ENCODE measurements at regions not wholly inside any gene's neighbourhood (a gene's known extent, or its start where the extent isn't known, plus 50 kb on each side); places are given as distances from the start of the nearest gene placed in this dataset.

DNA sequence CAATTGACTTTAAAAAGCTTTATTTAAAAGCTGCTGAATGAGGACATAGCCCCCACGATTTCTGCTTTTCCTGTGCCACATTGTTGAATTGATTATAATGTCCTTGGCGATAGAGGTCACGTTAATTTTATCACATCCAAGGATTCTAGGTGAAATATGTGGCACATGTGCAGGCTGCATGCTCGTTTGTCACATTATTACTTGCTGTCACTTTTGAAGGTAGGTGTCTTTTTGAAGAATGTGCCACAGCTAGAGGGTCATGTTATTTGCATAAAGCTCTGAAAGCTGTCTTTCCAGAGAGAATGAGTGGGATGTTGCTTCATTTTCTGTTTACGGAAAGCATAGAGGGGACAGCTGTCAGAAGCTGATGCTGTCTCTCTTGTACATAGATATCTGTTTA is 927.6 kb upstream of the ATXN8OS start:
- Histone ChIP-seq H3K36me3 (ENCODE audit: insufficient read depth, low read length) (no peaks in the 10 kb centered on the region), H3K4me2 (ENCODE audit: low read length) (no peak overlapping the region), H3K79me2 (ENCODE audit: insufficient read depth, low read length) (no peaks in the 10 kb centered on the region), H3K4me3 (ENCODE audit: insufficient read depth, low read depth, low read length) (no peak overlapping the region), H3K4me1 (ENCODE audit: insufficient read depth, low read length) (no peaks in the 10 kb centered on the region), H4K20me1 (ENCODE audit: insufficient read depth, low read length) (no peaks in the 10 kb centered on the region), H3K27me3 (ENCODE audit: insufficient read depth, low read length) (no peaks in the 10 kb centered on the region), H3K9ac (ENCODE audit: low read length) (no peak overlapping the region), H3K27ac (ENCODE audit: low read depth, low read length) (no peak overlapping the region), H3K9me3 (ENCODE audit: insufficient read depth, low read depth, low read length) (no peaks in the 10 kb centered on the region), H2AFZ (ENCODE audit: low read depth, low read length) (no peak overlapping the region)
- TF ChIP-seq, protein P1, sequence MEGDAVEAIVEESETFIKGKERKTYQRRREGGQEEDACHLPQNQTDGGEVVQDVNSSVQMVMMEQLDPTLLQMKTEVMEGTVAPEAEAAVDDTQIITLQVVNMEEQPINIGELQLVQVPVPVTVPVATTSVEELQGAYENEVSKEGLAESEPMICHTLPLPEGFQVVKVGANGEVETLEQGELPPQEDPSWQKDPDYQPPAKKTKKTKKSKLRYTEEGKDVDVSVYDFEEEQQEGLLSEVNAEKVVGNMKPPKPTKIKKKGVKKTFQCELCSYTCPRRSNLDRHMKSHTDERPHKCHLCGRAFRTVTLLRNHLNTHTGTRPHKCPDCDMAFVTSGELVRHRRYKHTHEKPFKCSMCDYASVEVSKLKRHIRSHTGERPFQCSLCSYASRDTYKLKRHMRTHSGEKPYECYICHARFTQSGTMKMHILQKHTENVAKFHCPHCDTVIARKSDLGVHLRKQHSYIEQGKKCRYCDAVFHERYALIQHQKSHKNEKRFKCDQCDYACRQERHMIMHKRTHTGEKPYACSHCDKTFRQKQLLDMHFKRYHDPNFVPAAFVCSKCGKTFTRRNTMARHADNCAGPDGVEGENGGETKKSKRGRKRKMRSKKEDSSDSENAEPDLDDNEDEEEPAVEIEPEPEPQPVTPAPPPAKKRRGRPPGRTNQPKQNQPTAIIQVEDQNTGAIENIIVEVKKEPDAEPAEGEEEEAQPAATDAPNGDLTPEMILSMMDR (IDR thresholded peaks at IDR 0.05; ENCODE audit: insufficient read depth, low read depth, low read length) = no peak
- TF ChIP-seq EZH2 (IDR thresholded peaks at IDR 0.05; ENCODE audit: insufficient read depth, low read length) = no peak
- FAIRE-seq (no peak), DNase-seq (ENCODE audit: low read depth) (no peak)
- Mint-ChIP-seq H3K36me3 (ENCODE audit: low read depth, unreplicated experiment) (no peaks in the 10 kb centered on the region), H3K9me3 (ENCODE audit: unreplicated experiment) (no peaks in the 10 kb centered on the region), H3K4me1 (ENCODE audit: low read depth, unreplicated experiment) (no peaks in the 10 kb centered on the region), H3K4me3 (ENCODE audit: unreplicated experiment) (no peak overlapping the region), H3K27ac (ENCODE audit: unreplicated experiment) (no peak overlapping the region), H3K27me3 (ENCODE audit: low read depth, unreplicated experiment) (no peaks in the 10 kb centered on the region)

DNA sequence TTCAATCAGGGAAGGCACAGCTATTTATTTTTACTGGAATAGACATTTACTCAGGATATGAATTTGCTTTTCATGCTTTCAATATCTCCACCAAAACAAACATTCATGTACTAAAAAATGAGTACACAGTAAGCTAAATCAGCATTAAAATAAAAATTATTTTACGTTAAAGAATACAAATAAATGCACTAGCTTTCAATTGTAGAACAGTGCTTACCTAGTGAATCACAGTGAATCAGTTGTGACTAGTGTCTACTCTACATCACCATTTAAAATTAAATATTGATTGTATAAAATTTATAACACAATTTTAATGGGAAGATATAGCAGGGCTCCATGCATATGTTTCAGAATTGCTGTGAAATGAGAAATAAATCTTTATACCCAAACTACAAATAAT is 929.6 kb upstream of the ATXN8OS start:
- Mint-ChIP-seq H3K36me3 (ENCODE audit: low read depth, unreplicated experiment) (no peaks in the 10 kb centered on the region), H3K9me3 (ENCODE audit: unreplicated experiment) (no peaks in the 10 kb centered on the region), H3K4me1 (ENCODE audit: low read depth, unreplicated experiment) (no peaks in the 10 kb centered on the region), H3K27ac (ENCODE audit: unreplicated experiment) (no peak overlapping the region), H3K4me3 (ENCODE audit: unreplicated experiment) (no peak overlapping the region), H3K27me3 (ENCODE audit: low read depth, unreplicated experiment) (no peaks in the 10 kb centered on the region)
- Histone ChIP-seq H3K36me3 (ENCODE audit: insufficient read depth, low read length) (no peaks in the 10 kb centered on the region), H3K9me3 (ENCODE audit: insufficient read depth, low read depth, low read length) (no peaks in the 10 kb centered on the region), H3K27ac (ENCODE audit: low read depth, low read length) (no peak overlapping the region), H3K27me3 (ENCODE audit: insufficient read depth, low read length) (no peaks in the 10 kb centered on the region), H3K4me3 (ENCODE audit: insufficient read depth, low read depth, low read length) (no peak overlapping the region), H3K79me2 (ENCODE audit: insufficient read depth, low read length) (no peaks in the 10 kb centered on the region), H3K4me1 (ENCODE audit: insufficient read depth, low read length) (no peaks in the 10 kb centered on the region), H4K20me1 (ENCODE audit: insufficient read depth, low read length) (no peaks in the 10 kb centered on the region), H2AFZ (ENCODE audit: low read depth, low read length) (no peak overlapping the region), H3K4me2 (ENCODE audit: low read length) (no peak overlapping the region), H3K9ac (ENCODE audit: low read length) (no peak overlapping the region)
- DNase-seq (ENCODE audit: low read depth) = no peak
- FAIRE-seq = no peak
- no peak for TF ChIP-seq EZH2 (IDR thresholded peaks at IDR 0.05; ENCODE audit: insufficient read depth, low read length)
- TF ChIP-seq, protein P1 (IDR thresholded peaks at IDR 0.05; ENCODE audit: insufficient read depth, low read depth, low read length) = no peak

DNA sequence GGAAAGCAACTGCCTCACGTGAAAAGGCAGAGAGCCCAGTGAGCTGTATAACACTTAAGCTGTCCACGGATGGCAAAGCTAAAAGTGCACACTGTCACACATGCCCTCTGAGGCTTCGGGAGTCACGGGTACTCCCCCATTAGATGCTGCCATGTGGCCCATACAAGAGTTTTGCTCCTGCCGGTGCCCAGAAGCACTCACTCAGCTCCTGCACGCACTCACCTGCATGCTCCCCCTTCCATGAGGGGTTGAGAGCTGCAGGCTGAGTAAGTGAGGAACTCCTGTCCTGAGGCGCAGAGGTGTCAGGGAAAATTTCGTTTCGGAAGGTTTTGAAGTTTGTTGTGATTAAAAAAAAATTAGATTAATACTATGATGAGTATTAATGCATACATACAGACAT is 939.2 kb upstream of the ATXN8OS start:
- DNase-seq (ENCODE audit: low read depth) (no peak), FAIRE-seq (no peak)
- TF ChIP-seq, protein P1 (IDR thresholded peaks at IDR 0.05; ENCODE audit: insufficient read depth, low read depth, low read length) = no peak
- no peak for TF ChIP-seq EZH2 (IDR thresholded peaks at IDR 0.05; ENCODE audit: insufficient read depth, low read length)
- Histone ChIP-seq H3K27ac (ENCODE audit: low read depth, low read length) (no peak overlapping the region), H3K36me3 (ENCODE audit: insufficient read depth, low read length) (no peaks in the 10 kb centered on the region), H3K4me2 (ENCODE audit: low read length) (no peak overlapping the region), H3K4me3 (ENCODE audit: insufficient read depth, low read depth, low read length) (no peak overlapping the region), H3K9ac (ENCODE audit: low read length) (no peak overlapping the region), H3K27me3 (ENCODE audit: insufficient read depth, low read length) (no peaks in the 10 kb centered on the region), H4K20me1 (ENCODE audit: insufficient read depth, low read length) (no peaks in the 10 kb centered on the region), H3K79me2 (ENCODE audit: insufficient read depth, low read length) (no peaks in the 10 kb centered on the region), H3K9me3 (ENCODE audit: insufficient read depth, low read depth, low read length) (no peaks in the 10 kb centered on the region), H3K4me1 (ENCODE audit: insufficient read depth, low read length) (no peaks in the 10 kb centered on the region), H2AFZ (ENCODE audit: low read depth, low read length) (no peak overlapping the region)
- Mint-ChIP-seq H3K27me3 (ENCODE audit: low read depth, unreplicated experiment) (no peaks in the 10 kb centered on the region), H3K9me3 (ENCODE audit: unreplicated experiment) (no peaks in the 10 kb centered on the region), H3K36me3 (ENCODE audit: low read depth, unreplicated experiment) (no peaks in the 10 kb centered on the region), H3K4me3 (ENCODE audit: unreplicated experiment) (no peak overlapping the region), H3K27ac (ENCODE audit: unreplicated experiment) (no peak overlapping the region), H3K4me1 (ENCODE audit: low read depth, unreplicated experiment) (no peaks in the 10 kb centered on the region)
